H1 (cell line): ENCODE measurements at regions not wholly inside any gene's neighbourhood (a gene's known extent, or its start where the extent isn't known, plus 50 kb on each side); places are given as distances from the start of the nearest gene placed in this dataset.

ENCODE experiments used
- CTCF ChIA-PET: fragments of 300-600 bp; sonication (Branson Sonifier 250); formaldehyde crosslinking; loops from one replicate; lab custom pipeline; 2021; ENCODE audit not compliant: partially characterized antibody; lab: Charles Lee
- POLR2A ChIA-PET: fragments of 300-600 bp; sonication (Branson Sonifier 250); formaldehyde crosslinking; loops from one replicate; lab custom pipeline; 2021; ENCODE audit warnings: inconsistent platforms; ENCODE audit not compliant: partially characterized antibody; lab: Charles Lee
- DNase-seq, 2 experiments: peaks; one replicate each; pipeline versions ENCODE4 v3.0.0 to v3.0.0-alpha.2; 2010 to 2022; ENCODE audit warnings: low spot score in 2 of 2, low read depth in 1 of 2, mixed read lengths in 1 of 2
- FAIRE-seq: peaks from 2 replicates; lab custom pipeline; 2011; peaks lifted over from hg19 to GRCh38; lab: Jason Lieb, UNC
- H2AFZ ChIP-seq: 2 replicates; pipeline ENCODE4 v1.8.1; 2012; ENCODE audit warnings: low read length, inconsistent platforms
- H2AK5ac ChIP-seq: 2 replicates; pipeline ENCODE4 v1.6.1; 2013; ENCODE audit warnings: low read depth, low read length
- H2BK120ac ChIP-seq: replicated peaks from 2 replicates; pipeline ENCODE3; 2013; ENCODE audit warnings: low read depth, low read length, inconsistent platforms
- H2BK12ac ChIP-seq: 2 replicates; pipeline ENCODE4 v1.6.1; 2013; ENCODE audit warnings: low read depth, low read length
- H2BK15ac ChIP-seq: 2 replicates; pipeline ENCODE4 v1.6.1; 2013; ENCODE audit warnings: low read length
- H2BK20ac ChIP-seq: 2 replicates; pipeline ENCODE4 v1.6.1; 2013; ENCODE audit warnings: low read length
- H2BK5ac ChIP-seq: 2 replicates; pipeline ENCODE4 v1.6.1; 2013; ENCODE audit warnings: low read depth, low read length
- H3K14ac ChIP-seq: 2 replicates; pipeline ENCODE4 v1.6.1; 2013; ENCODE audit warnings: inconsistent platforms; ENCODE audit not compliant: insufficient read length
- H3K18ac ChIP-seq: 2 replicates; pipeline ENCODE4 v1.6.1; 2013; ENCODE audit warnings: low read length; ENCODE audit errors: extremely low read depth
- H3K23ac ChIP-seq: 2 replicates; pipeline ENCODE4 v1.6.1; 2013; ENCODE audit warnings: inconsistent platforms; ENCODE audit not compliant: insufficient read length
- H3K23me2 ChIP-seq: 2 replicates; pipeline ENCODE4 v1.6.1; 2013; ENCODE audit warnings: low read depth, low read length
- H3K27ac ChIP-seq: 2 replicates; pipeline ENCODE4 v1.6.1; 2011; ENCODE audit warnings: low read depth, low read length, inconsistent platforms
- H3K27me3 ChIP-seq, 4 experiments: replicated peaks in 1 of 4; 1 replicate in 1 of 4; 2 replicates in 3 of 4; pipeline versions ENCODE4 v1.6.1 to v1.8.1; 2011 to 2013; ENCODE audit warnings: low read length in 3 of 4, mild to moderate bottlenecking in 3 of 4, inconsistent platforms in 2 of 4, mixed read lengths in 2 of 4, moderate library complexity in 1 of 4; ENCODE audit not compliant: control insufficient read depth in 3 of 4, insufficient read depth in 3 of 4; ENCODE audit errors: extremely low read depth in 1 of 4
- H3K36me3 ChIP-seq, 4 experiments: 2 replicates each; pipeline versions ENCODE4 v1.6.1 to v1.8.1; 2011 to 2013; ENCODE audit warnings: mild to moderate bottlenecking in 4 of 4, low read length in 3 of 4, moderate library complexity in 2 of 4, control low read depth in 1 of 4, inconsistent platforms in 1 of 4; ENCODE audit not compliant: insufficient read depth in 4 of 4, control insufficient read depth in 2 of 4
- H3K4ac ChIP-seq: replicated peaks from 2 replicates; pipeline ENCODE3; 2013; ENCODE audit warnings: low read length, low read depth, mixed read lengths, inconsistent platforms; ENCODE audit not compliant: insufficient read length
- H3K4me1 ChIP-seq, 4 experiments: replicated peaks in 1 of 4; 1 replicate in 1 of 4; 2 replicates in 3 of 4; pipeline versions ENCODE4 v1.6.1 to v1.8.1; 2011 to 2013; ENCODE audit warnings: low read length in 3 of 4, inconsistent platforms in 2 of 4, mixed read lengths in 1 of 4; ENCODE audit not compliant: insufficient read depth in 4 of 4, control insufficient read depth in 3 of 4
- H3K4me2 ChIP-seq, 2 experiments: 2 replicates each; pipeline versions ENCODE4 v1.6.1 to v1.8.1; 2011 to 2013; ENCODE audit warnings: low read depth in 2 of 2, low read length in 2 of 2, control low read depth in 1 of 2, inconsistent platforms in 1 of 2, mild to moderate bottlenecking in 1 of 2; ENCODE audit not compliant: insufficient read depth in 1 of 2
- H3K4me3 ChIP-seq, 4 experiments: fragments of 200-600, 300-600 bp in 1 of 4; sonication (generic), shearing (Covaris generic), sonication (Bioruptor Twin) in 1 of 4; 2 replicates each; pipeline versions ENCODE4 v1.5.1 to v1.8.1; 2011 to 2016; ENCODE audit warnings: low read length in 4 of 4, low read depth in 3 of 4, control low read depth in 2 of 4, inconsistent platforms in 2 of 4, mild to moderate bottlenecking in 2 of 4, mixed read lengths in 1 of 4, moderate library complexity in 1 of 4; ENCODE audit not compliant: insufficient read depth in 2 of 4; ENCODE audit errors: extremely low read depth in 1 of 4
- H3K56ac ChIP-seq: replicated peaks from 2 replicates; pipeline ENCODE3; 2013; ENCODE audit warnings: low read depth, mild to moderate bottlenecking, mixed read lengths, low read length, inconsistent platforms; ENCODE audit not compliant: insufficient read length
- H3K79me1 ChIP-seq: 2 replicates; pipeline ENCODE4 v1.6.1; 2013; ENCODE audit warnings: low read depth, low read length, control low read depth
- H3K79me2 ChIP-seq, 2 experiments: 2 replicates each; pipeline versions ENCODE4 v1.6.1 to v1.8.1; 2012 to 2013; ENCODE audit warnings: low read length in 2 of 2, mild to moderate bottlenecking in 2 of 2, inconsistent platforms in 1 of 2; ENCODE audit not compliant: insufficient read depth in 2 of 2, control insufficient read depth in 1 of 2
- H3K9ac ChIP-seq, 4 experiments: replicated peaks in 1 of 4; 1 replicate in 1 of 4; 2 replicates in 3 of 4; pipeline versions ENCODE4 v1.6.1 to v1.8.1; 2011 to 2013; ENCODE audit warnings: low read depth in 3 of 4, low read length in 3 of 4, control low read depth in 2 of 4, mild to moderate bottlenecking in 2 of 4, moderate library complexity in 2 of 4, inconsistent platforms in 1 of 4; ENCODE audit errors: extremely low read depth in 1 of 4
- H3K9me3 ChIP-seq, 2 experiments: 2 replicates each; pipeline versions ENCODE4 v1.6.1 to v1.8.1; 2012 to 2013; ENCODE audit warnings: mild to moderate bottlenecking in 2 of 2, moderate library complexity in 2 of 2, control low read depth in 1 of 2, inconsistent platforms in 1 of 2, low read depth in 1 of 2, low read length in 1 of 2, mixed read lengths in 1 of 2; ENCODE audit not compliant: insufficient read depth in 2 of 2
- H4K20me1 ChIP-seq, 2 experiments: replicated peaks in 1 of 2; 2 replicates each; pipeline versions ENCODE3 to v1.8.1; 2011 to 2013; ENCODE audit warnings: inconsistent platforms in 2 of 2, low read length in 2 of 2, mild to moderate bottlenecking in 1 of 2; ENCODE audit not compliant: insufficient read depth in 2 of 2, control insufficient read depth in 1 of 2
- H4K5ac ChIP-seq: 2 replicates; pipeline ENCODE4 v1.6.1; 2013; ENCODE audit warnings: low read length, low read depth, mixed read lengths, inconsistent platforms; ENCODE audit not compliant: insufficient read length
- H4K8ac ChIP-seq: 2 replicates; pipeline ENCODE4 v1.8.0; 2013; ENCODE audit warnings: mild to moderate bottlenecking, moderate library complexity, low read length, inconsistent platforms; ENCODE audit not compliant: insufficient read depth; ENCODE audit errors: extremely low read depth
- H4K91ac ChIP-seq: replicated peaks from 2 replicates; pipeline ENCODE3; 2013; ENCODE audit warnings: low read length, mixed read lengths, inconsistent platforms; ENCODE audit not compliant: insufficient read length
- BACH1 ChIP-seq: IDR thresholded peaks from 2 replicates; pipeline ENCODE4 v1.6.1; 2012; ENCODE audit warnings: low read length, improper control_type of control experiment
- CBX5 ChIP-seq: fragments of 300-800, 300-1000 bp; sonication (generic); IDR thresholded peaks from 2 replicates; pipeline ENCODE4 v1.7.1; 2016; ENCODE audit warnings: antibody characterized with exemption, low read length, low read depth
- EGR1 ChIP-seq: IDR thresholded peaks from 2 replicates; pipeline ENCODE4 v1.6.1; 2011; ENCODE audit warnings: low read depth, low read length, borderline replicate concordance
- KDM4A ChIP-seq: IDR thresholded peaks from one replicate; pipeline ENCODE4 v1.7.1; 2012; ENCODE audit warnings: low read depth, mild to moderate bottlenecking, moderate library complexity, low read length, inconsistent platforms; ENCODE audit not compliant: severe bottlenecking
- RBBP5 ChIP-seq: IDR thresholded peaks from 2 replicates; pipeline ENCODE4 v1.7.1; 2012; ENCODE audit warnings: low read depth, mild to moderate bottlenecking, inconsistent platforms, low read length, moderate library complexity, borderline replicate concordance
- WGBS, 2 experiments: shearing (Covaris generic) in 1 of 2; methylation state at CpG; one replicate each; pipeline versions ENCODE4 v1.1.6 to v1.1.7; 2013 to 2015; ENCODE audit warnings: low lambda C conversion rate in 2 of 2, mixed read lengths in 2 of 2, inconsistent platforms in 1 of 2, low coverage in 1 of 2, missing lambda C conversion rate in 1 of 2; ENCODE audit not compliant: insufficient replicate concordance in 2 of 2, insufficient coverage in 1 of 2, insufficient read length in 1 of 2; ENCODE audit errors: extremely low coverage in 1 of 2, missing lambda C conversion rate in 1 of 2; 5-methylcytosine and 5-hydroxymethylcytosine counted together

GRCh38 chr3:188066141-188066540 is 87.8 kb upstream of the LPP start:
- WGBS, 2 experiments: 92% methylated on average over 5 of the region's 5 CpGs; no CpG with 5 or more reads in 1 of the 2 experiments
- POLR2A ChIA-PET: no interaction called here
- Histone ChIP-seq H3K9me3 (no peaks in the 10 kb centered on the region), H4K91ac (no peak overlapping the region), H3K4me1 (no peaks in the 10 kb centered on the region), H2BK12ac (no peak overlapping the region), H4K8ac (no peak overlapping the region), H3K56ac (no peak overlapping the region), H3K9ac (no peak overlapping the region), H2BK5ac (no peak overlapping the region), H3K23ac (no peak overlapping the region), H3K36me3 (no peaks in the 10 kb centered on the region), H3K23me2 (no peaks in the 10 kb centered on the region), H3K27me3 (no peaks in the 10 kb centered on the region), H3K18ac (no peak overlapping the region), H3K4me2 (no peak overlapping the region), H3K79me1 (no peaks in the 10 kb centered on the region), H3K79me2 (no peaks in the 10 kb centered on the region), H3K4ac (no peak overlapping the region), H4K20me1 (no peaks in the 10 kb centered on the region), H2AFZ (no peak overlapping the region), H3K27ac (no peak overlapping the region), H2AK5ac (no peak overlapping the region), H2BK15ac (no peak overlapping the region), H4K5ac (no peak overlapping the region), H2BK120ac (no peak overlapping the region), H2BK20ac (no peak overlapping the region), H3K14ac (no peak overlapping the region), H3K4me3 (no peak overlapping the region)
- DNase-seq (no peak), FAIRE-seq (no peak)
- CTCF ChIA-PET: no interaction called here
- TF ChIP-seq KDM4A (no peak), EGR1 (no peak), RBBP5 (no peak), CBX5 (no peak), BACH1 (no peak)
